DOHH2 (cell line): ENCODE measurements at regions not wholly inside any gene's neighbourhood (a gene's known extent, or its start where the extent isn't known, plus 50 kb on each side); places are given as distances from the start of the nearest gene placed in this dataset.

ENCODE experiments used
- CTCF ChIP-seq: fragments of 200-600 bp; sonication (generic); IDR thresholded peaks from one replicate; pipeline ENCODE4 v1.5.1; 2014; ENCODE audit warnings: antibody characterized with exemption, mild to moderate bottlenecking, low read depth, low read length; ENCODE audit not compliant: poor library complexity, severe bottlenecking
- EZH2phosphoT487 ChIP-seq: fragments of 200-600 bp; sonication (generic); IDR thresholded peaks from 2 replicates; pipeline ENCODE4 v1.6.1; 2017; ENCODE audit warnings: borderline replicate concordance, mild to moderate bottlenecking, antibody characterized with exemption, low read length, moderate library complexity, mixed read lengths

DNA sequence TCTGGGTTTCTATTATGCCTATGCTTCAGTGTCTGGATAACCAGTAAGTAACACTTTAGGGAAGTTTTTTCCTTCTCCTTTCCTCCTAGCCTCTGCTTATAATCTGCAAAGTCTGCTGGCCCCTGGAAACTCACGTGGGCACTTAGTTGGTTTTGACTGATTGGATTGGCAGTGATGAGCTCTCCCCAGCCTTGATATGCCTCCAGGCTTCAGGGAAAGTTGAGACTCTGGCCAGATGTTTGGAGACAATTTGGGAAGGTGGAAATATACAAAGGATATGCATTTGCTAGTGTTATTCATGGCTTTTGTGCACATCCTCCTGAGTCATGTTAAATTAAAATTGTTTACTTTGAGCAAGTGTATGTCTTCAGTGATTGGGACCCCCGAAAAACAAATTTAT lies 160.2 kb upstream of the IL12B start:
- TF ChIP-seq CTCF (no peak), EZH2phosphoT487 (no peak)
